ENCODE measurements at regions not wholly inside any gene's neighbourhood (a gene's known extent, or its start where the extent isn't known, plus 50 kb on each side); places are given as distances from the start of the nearest gene placed in this dataset.
"Not testable (repeated sequence)": the region's sequence is repeated elsewhere in the genome, so short reads cannot be mapped to it uniquely, and the experiment has no call there.

DNA sequence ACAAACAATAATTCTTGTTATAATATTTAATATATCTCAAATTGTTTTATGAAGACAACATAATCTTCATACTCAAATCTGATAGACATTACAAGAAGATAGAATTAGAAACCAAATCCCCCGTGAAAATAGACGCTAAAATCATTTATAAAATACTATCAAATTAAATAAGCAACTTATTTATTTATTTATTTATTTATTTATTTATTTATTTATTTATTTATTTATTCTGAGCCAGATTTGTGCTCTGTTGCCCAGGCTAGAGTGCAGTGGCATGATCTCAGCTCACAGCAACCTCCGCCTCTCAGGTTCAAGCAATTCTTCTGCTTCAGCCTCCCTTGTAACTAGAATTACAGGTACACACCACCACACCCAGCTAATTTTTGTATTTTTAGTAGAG lies 294.9 kb upstream of the MAGEC2 start:
- in situ Hi-C loops (cut with HindIII; ENCODE audit: low pct_ligation_motif_present, low sequenced_read_pairs) = no loop called here
- Histone ChIP-seq H3K27ac (no peak overlapping the region), H3K4me3 (ENCODE audit: low read depth, low read length) (no peak overlapping the region), H3K36me3 (replicated peaks) (no peaks in the 10 kb centered on the region), H3K27me3 (replicated peaks) (no peaks in the 10 kb centered on the region)
- TF ChIP-seq CTCF (IDR thresholded peaks at IDR 0.05; ENCODE audit: low read depth, low read length, missing control alignments) = no peak
- no peak for DNase-seq

DNA sequence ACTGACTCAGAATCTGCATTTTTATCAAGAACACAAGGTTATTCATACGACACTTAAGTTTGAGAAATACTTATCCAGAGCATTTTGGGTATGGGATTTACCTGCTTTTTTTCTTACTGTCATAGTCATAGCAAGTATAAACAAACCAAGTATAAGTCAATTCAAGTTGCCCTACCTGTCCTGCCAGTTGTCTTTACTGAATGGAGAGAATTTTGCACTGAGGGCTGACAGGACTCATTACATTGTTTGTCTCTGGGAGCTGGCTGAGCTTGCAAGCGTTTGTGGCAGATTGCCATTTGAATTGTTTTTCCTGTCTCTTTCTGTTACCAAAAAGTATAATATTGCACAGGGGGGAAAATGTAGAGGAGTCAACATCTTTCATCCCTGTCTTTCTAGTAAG lies 278.9 kb upstream of the MAGEC2 start:
- no peak overlapping the region for H3K27ac ChIP-seq
- H3K36me3 ChIP-seq (replicated peaks) = no peaks in the 10 kb centered on the region
- no peak for TF ChIP-seq CTCF (IDR thresholded peaks at IDR 0.05; ENCODE audit: low read depth, low read length, missing control alignments)
- no peaks in the 10 kb centered on the region for H3K27me3 ChIP-seq (replicated peaks)
- H3K4me3 ChIP-seq (ENCODE audit: low read depth, low read length) = no peak overlapping the region
- in situ Hi-C loops (cut with HindIII; ENCODE audit: low pct_ligation_motif_present, low sequenced_read_pairs) = no loop called here
- no peak for DNase-seq

DNA sequence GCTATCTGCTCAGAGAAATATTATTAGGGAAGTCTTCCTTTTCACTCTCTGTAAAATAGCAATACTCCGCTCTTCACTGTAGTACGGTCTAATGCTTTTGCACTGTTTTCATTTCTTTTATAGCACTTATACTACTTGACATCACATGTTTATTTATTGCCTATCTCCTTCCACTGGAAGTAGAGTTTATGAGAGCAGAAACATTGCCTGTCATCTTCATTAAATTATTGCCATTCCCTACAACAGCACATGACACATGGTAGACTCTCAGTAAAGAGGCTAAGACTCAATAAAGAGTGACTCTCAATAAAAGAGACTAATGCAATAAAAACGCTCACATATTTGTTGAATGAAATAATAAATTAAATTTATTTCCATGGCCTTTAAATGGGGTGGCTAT lies 241.3 kb upstream of the MAGEC2 start:
- TF ChIP-seq CTCF (IDR thresholded peaks at IDR 0.05; ENCODE audit: low read depth, low read length, missing control alignments) = no peak
- in situ Hi-C loops (cut with HindIII; ENCODE audit: low pct_ligation_motif_present, low sequenced_read_pairs) = no loop called here
- no peak overlapping the region for H3K27ac ChIP-seq
- no peaks in the 10 kb centered on the region for H3K27me3 ChIP-seq (replicated peaks)
- no peak for DNase-seq
- no peak overlapping the region for H3K4me3 ChIP-seq (ENCODE audit: low read depth, low read length)
- no peaks in the 10 kb centered on the region for H3K36me3 ChIP-seq (replicated peaks)

DNA sequence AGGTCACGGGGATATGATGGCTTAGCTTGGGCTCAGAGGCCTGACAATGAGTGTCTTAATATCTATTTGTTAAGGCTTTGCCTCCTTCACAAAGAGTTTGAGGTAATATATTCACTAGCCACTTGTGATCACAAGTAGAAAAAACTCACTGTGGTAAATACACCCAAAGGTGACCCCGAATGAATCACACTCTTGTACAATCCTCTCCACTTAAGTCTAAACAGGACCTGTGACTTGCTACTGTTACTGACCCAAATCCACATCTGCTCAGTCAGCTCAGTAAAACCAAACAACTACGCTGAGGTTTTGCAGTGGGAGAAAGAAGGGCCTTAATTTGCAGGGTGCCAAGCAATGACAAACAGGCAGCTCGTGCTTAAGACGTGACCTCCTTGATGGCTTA lies 223.8 kb upstream of the MAGEC2 start:
- no peaks in the 10 kb centered on the region for H3K27me3 ChIP-seq (replicated peaks)
- in situ Hi-C loops (cut with HindIII; ENCODE audit: low pct_ligation_motif_present, low sequenced_read_pairs) = no loop called here

GRCh38 chrX:142390998-142391397 lies 185.9 kb upstream of the MAGEC2 start:
- H3K36me3 ChIP-seq (replicated peaks); in situ Hi-C loops (cut with HindIII; ENCODE audit: low pct_ligation_motif_present, low sequenced_read_pairs); H3K27me3 ChIP-seq (replicated peaks); H3K4me3 ChIP-seq (ENCODE audit: low read depth, low read length); DNase-seq; H3K27ac ChIP-seq: not testable (repeated sequence)

More for the DNA sequence above, 223.8 kb upstream of the MAGEC2 start:
- Histone ChIP-seq H3K27ac (no peak overlapping the region), H3K36me3 (replicated peaks) (no peaks in the 10 kb centered on the region), H3K4me3 (ENCODE audit: low read depth, low read length) (no peak overlapping the region)
- TF ChIP-seq CTCF (IDR thresholded peaks at IDR 0.05; ENCODE audit: low read depth, low read length, missing control alignments) = no peak
- no peak for DNase-seq

- no peak for TF ChIP-seq CTCF (IDR thresholded peaks at IDR 0.05; ENCODE audit: low read depth, low read length, missing control alignments)
- no peaks in the 10 kb centered on the region for H3K27me3 ChIP-seq (replicated peaks)
- no peak overlapping the region for H3K4me3 ChIP-seq (ENCODE audit: low read depth, low read length)
- in situ Hi-C loops (cut with HindIII; ENCODE audit: low pct_ligation_motif_present, low sequenced_read_pairs) = no loop called here
- DNase-seq = no peak
- H3K27ac ChIP-seq = no peak overlapping the region
- no peaks in the 10 kb centered on the region for H3K36me3 ChIP-seq (replicated peaks)
Observed at GRCh38 chrX:142363501-142363900, 158.4 kb upstream of the MAGEC2 start.
